Lower lobe of right lung (tissue), 2 donors: ENCODE measurements at regions not wholly inside any gene's neighbourhood (a gene's known extent, or its start where the extent isn't known, plus 50 kb on each side); places are given as distances from the start of the nearest gene placed in this dataset.
"Not testable (repeated sequence)": the region's sequence is repeated elsewhere in the genome, so short reads cannot be mapped to it uniquely, and the experiment has no call there.

Experiments used
- ATAC-seq, 2 donors: fragments of 200-7000 bp; cut with Tn5 transposase; one replicate each; pipeline ENCODE4 v1.9.1; 2020 to 2022; ENCODE audit warnings: mild to moderate bottlenecking in 2 of 2, moderate library complexity in 2 of 2
- DNase-seq: peaks from one replicate; pipeline ENCODE4 v3.0.0-alpha.2; 2020
- H3K27ac ChIP-seq: fragments of 200-600 bp; one replicate; pipeline ENCODE4 v1.8.0; 2022
- H3K27me3 ChIP-seq: fragments of 200-600 bp; one replicate; pipeline ENCODE4 v1.8.0; 2022; ENCODE audit warnings: low read depth
- H3K36me3 ChIP-seq: fragments of 200-600 bp; one replicate; pipeline ENCODE4 v1.8.0; 2022; ENCODE audit warnings: mild to moderate bottlenecking
- H3K4me1 ChIP-seq: fragments of 200-600 bp; one replicate; pipeline ENCODE4 v1.8.0; 2022
- H3K4me3 ChIP-seq: fragments of 200-600 bp; one replicate; pipeline ENCODE4 v1.8.0; 2022; ENCODE audit warnings: mild to moderate bottlenecking
- H3K9me3 ChIP-seq: fragments of 200-600 bp; one replicate; pipeline ENCODE4 v1.8.0; 2022
- intact Hi-C: fragments of 100-400 bp; cut with DNase I; formaldehyde crosslinking; loops from one replicate; pipeline ENCODE4 v1.11.0; 2022
- TF ChIP-seq, protein P1 (sequence below): fragments of 200-600 bp; IDR thresholded peaks from one replicate; pipeline ENCODE4 v1.8.0; 2022; ENCODE audit warnings: antibody characterized with exemption, mild to moderate bottlenecking
- donor health status: DM: no; HTN: yes; CAD: no; lungs with severe emphysema.

DNA sequence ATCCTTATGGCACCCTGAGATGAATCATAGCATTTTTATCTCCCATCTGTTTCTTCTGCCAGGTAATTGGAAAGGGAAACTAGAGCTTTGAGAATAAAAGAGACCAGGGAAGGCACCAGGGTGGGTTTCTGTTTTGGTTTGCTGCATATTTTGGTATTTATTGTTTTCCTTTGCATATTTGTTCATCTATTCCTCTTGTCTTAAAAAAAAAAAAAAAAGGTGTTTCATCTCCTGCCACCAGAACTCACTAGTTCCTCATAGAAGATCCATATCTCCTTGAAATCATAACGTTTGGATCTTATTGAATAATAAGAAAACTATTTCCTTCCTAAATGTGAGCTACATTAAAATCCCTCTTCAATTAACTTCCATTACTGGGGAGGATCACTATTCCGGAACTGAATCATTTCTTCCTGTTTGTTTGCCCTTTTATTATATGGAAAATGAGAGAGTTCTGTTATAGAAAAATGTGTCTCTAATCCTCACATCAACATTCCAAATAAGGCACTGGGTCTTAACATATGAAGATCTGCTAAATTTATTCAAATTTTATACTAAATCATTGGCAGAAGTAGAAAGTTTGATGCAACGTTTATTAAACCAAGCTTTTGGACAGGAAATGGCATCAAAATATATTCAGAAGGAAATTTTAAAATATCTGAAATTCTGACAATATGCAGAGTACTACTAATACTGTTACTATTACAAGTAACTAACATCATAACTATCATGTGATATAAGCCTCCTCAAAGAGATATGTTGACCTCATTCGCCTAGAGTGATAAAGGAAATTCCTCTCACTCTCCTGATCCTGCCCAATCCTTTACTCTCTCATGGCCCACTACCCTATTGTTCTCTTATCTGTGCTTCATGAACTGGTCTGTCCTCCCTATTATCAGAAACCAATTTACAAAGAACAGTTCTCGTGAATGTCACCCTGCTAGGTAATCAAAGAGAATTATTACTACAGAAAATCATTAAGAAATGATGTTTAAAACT, 229.4 kb upstream of the RSPO3 start:
- ATAC-seq (no peak), DNase-seq (no peak)
- no peak overlapping the region for H3K27ac ChIP-seq
- H3K4me1 ChIP-seq: no peaks in the 10 kb centered on the region
- no peaks in the 10 kb centered on the region for H3K9me3 ChIP-seq
- no peaks in the 10 kb centered on the region for H3K27me3 ChIP-seq
- intact Hi-C loops: no loop called here
- H3K36me3 ChIP-seq: no peaks in the 10 kb centered on the region
- no peak overlapping the region for H3K4me3 ChIP-seq
- TF ChIP-seq, protein P1, sequence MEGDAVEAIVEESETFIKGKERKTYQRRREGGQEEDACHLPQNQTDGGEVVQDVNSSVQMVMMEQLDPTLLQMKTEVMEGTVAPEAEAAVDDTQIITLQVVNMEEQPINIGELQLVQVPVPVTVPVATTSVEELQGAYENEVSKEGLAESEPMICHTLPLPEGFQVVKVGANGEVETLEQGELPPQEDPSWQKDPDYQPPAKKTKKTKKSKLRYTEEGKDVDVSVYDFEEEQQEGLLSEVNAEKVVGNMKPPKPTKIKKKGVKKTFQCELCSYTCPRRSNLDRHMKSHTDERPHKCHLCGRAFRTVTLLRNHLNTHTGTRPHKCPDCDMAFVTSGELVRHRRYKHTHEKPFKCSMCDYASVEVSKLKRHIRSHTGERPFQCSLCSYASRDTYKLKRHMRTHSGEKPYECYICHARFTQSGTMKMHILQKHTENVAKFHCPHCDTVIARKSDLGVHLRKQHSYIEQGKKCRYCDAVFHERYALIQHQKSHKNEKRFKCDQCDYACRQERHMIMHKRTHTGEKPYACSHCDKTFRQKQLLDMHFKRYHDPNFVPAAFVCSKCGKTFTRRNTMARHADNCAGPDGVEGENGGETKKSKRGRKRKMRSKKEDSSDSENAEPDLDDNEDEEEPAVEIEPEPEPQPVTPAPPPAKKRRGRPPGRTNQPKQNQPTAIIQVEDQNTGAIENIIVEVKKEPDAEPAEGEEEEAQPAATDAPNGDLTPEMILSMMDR: no peak

DNA sequence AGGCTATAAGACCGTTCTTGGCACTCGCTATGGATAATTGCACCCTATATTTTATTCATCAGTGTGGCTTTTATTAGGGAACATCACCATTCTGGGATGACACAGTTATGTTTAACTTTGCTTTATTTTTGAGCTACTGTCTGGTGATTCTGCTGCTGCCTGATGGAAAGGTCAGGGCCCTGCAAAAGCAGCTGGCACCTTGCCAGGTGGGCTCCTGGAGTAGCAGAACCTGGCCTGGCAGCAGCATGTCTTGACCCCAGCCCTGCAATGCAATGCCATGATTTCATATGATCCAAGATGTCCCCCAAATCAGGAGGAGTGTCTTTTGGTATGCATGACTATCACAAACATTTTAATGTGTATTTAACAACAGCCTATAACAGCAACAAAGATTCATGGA, 228.4 kb upstream of the RSPO3 start:
- Histone ChIP-seq H3K36me3 (no peaks in the 10 kb centered on the region), H3K27ac (no peak overlapping the region), H3K4me3 (no peak overlapping the region), H3K4me1 (no peaks in the 10 kb centered on the region), H3K27me3 (no peaks in the 10 kb centered on the region), H3K9me3 (no peaks in the 10 kb centered on the region)
- ATAC-seq (no peak), DNase-seq (no peak)
- intact Hi-C loops: no loop called here
- TF ChIP-seq, protein P1: no peak

DNA sequence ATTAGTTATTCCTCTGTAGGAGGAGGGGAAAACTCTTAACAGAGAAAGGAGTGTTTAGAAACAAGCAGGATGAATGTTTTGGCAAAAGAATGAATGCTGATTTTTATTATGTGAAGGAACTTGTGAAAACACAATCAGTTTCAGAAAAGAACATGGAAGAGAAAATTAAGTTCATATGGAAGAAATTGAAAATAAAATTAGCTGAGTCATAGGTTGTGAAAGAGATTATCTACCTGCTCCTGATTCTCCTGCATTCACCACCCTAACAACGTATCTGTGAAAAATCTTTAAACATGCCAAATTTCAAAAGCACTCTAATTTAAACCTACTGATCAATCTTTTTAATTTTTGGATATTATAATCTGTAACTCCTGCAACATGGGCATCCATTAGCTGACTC, 227.3 kb upstream of the RSPO3 start:
- ATAC-seq (no peak), DNase-seq (no peak)
- H3K27ac ChIP-seq: no peak overlapping the region
- H3K36me3 ChIP-seq: no peaks in the 10 kb centered on the region
- TF ChIP-seq, protein P1: no peak
- no peaks in the 10 kb centered on the region for H3K9me3 ChIP-seq
- no peaks in the 10 kb centered on the region for H3K4me1 ChIP-seq
- H3K27me3 ChIP-seq: no peaks in the 10 kb centered on the region
- H3K4me3 ChIP-seq: no peak overlapping the region
- intact Hi-C loops: no loop called here

DNA sequence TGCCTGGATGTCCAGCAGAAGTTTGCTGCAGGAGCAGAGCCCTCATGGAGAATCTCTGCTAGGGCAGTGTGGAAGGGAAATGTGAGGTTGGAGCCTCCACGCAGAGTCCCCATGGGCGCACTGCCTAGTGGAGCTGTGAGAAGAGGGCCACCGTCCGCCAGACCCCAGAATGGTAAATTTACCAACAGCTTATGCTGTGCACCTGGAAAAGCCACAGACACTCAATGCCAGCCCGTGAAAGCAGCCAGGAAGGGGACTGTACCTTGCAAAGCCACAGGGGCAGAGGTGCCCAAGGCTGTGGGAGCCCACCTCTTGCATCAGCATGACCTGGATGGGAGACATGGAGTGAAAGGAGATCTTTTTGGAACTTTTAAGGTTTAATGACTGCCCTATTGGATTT, 225.6 kb upstream of the RSPO3 start:
- intact Hi-C loops: not testable (repeated sequence)

DNA sequence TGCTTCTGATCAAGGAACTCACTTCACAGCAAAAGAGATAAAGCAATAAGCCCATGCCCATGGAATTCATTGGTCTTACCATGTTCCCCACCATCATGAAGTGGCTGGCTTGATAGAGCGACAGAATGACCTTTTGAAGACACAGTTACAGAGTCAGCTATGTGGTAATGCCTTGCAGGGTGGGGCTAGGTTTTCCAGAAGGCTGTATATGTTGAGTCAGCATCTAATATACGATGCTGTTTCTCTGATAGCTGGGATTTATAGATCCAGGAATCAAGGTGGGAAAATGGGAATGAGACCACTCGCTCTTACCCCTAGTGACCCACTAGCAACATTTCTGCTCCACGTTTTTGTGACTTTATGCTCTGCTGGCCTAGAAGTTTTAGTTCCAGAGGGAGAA, 220.7 kb upstream of the RSPO3 start:
- H3K27me3 ChIP-seq: no peaks in the 10 kb centered on the region
- no peaks in the 10 kb centered on the region for H3K4me1 ChIP-seq
- no peak overlapping the region for H3K4me3 ChIP-seq
- intact Hi-C loops: no loop called here
- H3K27ac ChIP-seq: no peak overlapping the region
- TF ChIP-seq, protein P1: no peak
- no peaks in the 10 kb centered on the region for H3K36me3 ChIP-seq
- no peaks in the 10 kb centered on the region for H3K9me3 ChIP-seq
- DNase-seq (no peak), ATAC-seq (no peak)

More for the DNA sequence above, 225.6 kb upstream of the RSPO3 start:
- not testable (repeated sequence) for H3K27me3 ChIP-seq, H3K4me3 ChIP-seq, H3K9me3 ChIP-seq, H3K4me1 ChIP-seq, ATAC-seq, H3K27ac ChIP-seq, H3K36me3 ChIP-seq, DNase-seq

DNA sequence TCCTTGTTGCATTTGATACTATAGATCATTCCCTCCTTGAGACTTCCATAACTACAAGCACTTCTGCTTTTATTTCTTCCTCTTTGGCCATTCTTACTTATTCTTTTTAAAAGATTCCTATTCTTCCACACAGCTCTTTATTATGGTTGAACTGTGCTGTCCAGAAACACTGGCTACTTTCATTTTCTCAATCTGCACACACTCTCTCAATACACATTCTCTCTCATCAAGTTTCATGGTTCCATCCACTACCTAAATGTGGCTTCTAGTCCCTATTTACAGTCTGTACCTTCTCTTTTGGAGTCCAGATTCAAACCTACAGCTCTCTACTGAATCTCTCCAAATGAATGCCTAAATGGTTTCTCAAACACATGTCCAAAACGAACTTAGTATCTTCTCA, 214.3 kb upstream of the RSPO3 start:
- no peak overlapping the region for H3K4me3 ChIP-seq
- TF ChIP-seq, protein P1: no peak
- H3K27ac ChIP-seq: no peak overlapping the region
- no peak for DNase-seq
- H3K9me3 ChIP-seq: no peaks in the 10 kb centered on the region
- no peak for ATAC-seq
- intact Hi-C loops: no loop called here
- H3K27me3 ChIP-seq: no peaks in the 10 kb centered on the region
- no peaks in the 10 kb centered on the region for H3K4me1 ChIP-seq
- H3K36me3 ChIP-seq: no peaks in the 10 kb centered on the region
